GM21423 (cell line): ENCODE measurements at regions not wholly inside any gene's neighbourhood (a gene's known extent, or its start where the extent isn't known, plus 50 kb on each side); places are given as distances from the start of the nearest gene placed in this dataset.

Experiments used
- ATAC-seq: cut with Tn5 transposase; IDR thresholded peaks from one replicate; pipeline ENCODE4 v1.9.1; 2021; ENCODE audit warnings: mild to moderate bottlenecking, moderate library complexity; ENCODE audit not compliant: unreplicated experiment

- ATAC-seq = no peak
Measured at GRCh38 chr9:95733741-95734666, 141.5 kb upstream of the ERCC6L2 start.

GRCh38 chr9:95732802-95733688, 142.4 kb upstream of the ERCC6L2 start:
- ATAC-seq = no peak

GRCh38 chr9:95731876-95732275, 143.6 kb upstream of the ERCC6L2 start:
- no peak for ATAC-seq

- ATAC-seq = no peak
Measured at GRCh38 chr9:95729669-95730368, 145.7 kb upstream of the ERCC6L2 start.

- no peak for ATAC-seq
Measured at GRCh38 chr9:95729046-95729445, 146.4 kb upstream of the ERCC6L2 start.

GRCh38 chr9:95727947-95728520, 147.5 kb upstream of the ERCC6L2 start:
- no peak for ATAC-seq

- ATAC-seq = no peak
Measured at GRCh38 chr9:95726756-95727155, 148.7 kb upstream of the ERCC6L2 start.

GRCh38 chr9:95725045-95725444, 150.4 kb upstream of the ERCC6L2 start:
- ATAC-seq = no peak

GRCh38 chr9:95724253-95724991, 151.1 kb upstream of the ERCC6L2 start:
- peak; percentile 97 for ATAC-seq

- no peak for ATAC-seq
Measured at GRCh38 chr9:95722141-95722540, 153.3 kb upstream of the ERCC6L2 start.

GRCh38 chr9:95721061-95721531, 154.4 kb upstream of the ERCC6L2 start:
- no peak for ATAC-seq

- ATAC-seq = no peak
Measured at GRCh38 chr9:95720496-95720895, 155.0 kb upstream of the ERCC6L2 start.

- ATAC-seq = no peak
Measured at GRCh38 chr9:95719354-95719753, 156.1 kb upstream of the ERCC6L2 start.

- no peak for ATAC-seq
Measured at GRCh38 chr9:95718263-95718662, 157.2 kb upstream of the ERCC6L2 start.

GRCh38 chr9:95715868-95716435, 159.5 kb upstream of the ERCC6L2 start:
- ATAC-seq = no peak

GRCh38 chr9:95710446-95710845, 165.0 kb upstream of the ERCC6L2 start:
- ATAC-seq = no peak

GRCh38 chr9:95696701-95697100, 178.8 kb upstream of the ERCC6L2 start:
- no peak for ATAC-seq

- ATAC-seq = no peak
Measured at GRCh38 chr9:95691435-95691834, 174.7 kb upstream of the PTCH1 start.

- no peak for ATAC-seq
Measured at GRCh38 chr9:95689669-95690068, 172.9 kb upstream of the PTCH1 start.

- no peak for ATAC-seq
Measured at GRCh38 chr9:95684516-95684915, 167.7 kb upstream of the PTCH1 start.
